Transverse colon (tissue), 3 donors: ENCODE measurements at regions not wholly inside any gene's neighbourhood (a gene's known extent, or its start where the extent isn't known, plus 50 kb on each side); places are given as distances from the start of the nearest gene placed in this dataset.

Experiments used
- CTCF ChIP-seq, 5 experiments: fragments of 200-600 bp in 3 of 5; fragments of 450-650 bp in 2 of 5; sonication (generic) in 3 of 5; IDR thresholded peaks; 1 replicate in 2 of 5; 2 replicates in 3 of 5; pipeline ENCODE4 v1.5.1; 2016 to 2017; ENCODE audit warnings: antibody characterized with exemption in 5 of 5, inconsistent platforms in 3 of 5, mild to moderate bottlenecking in 2 of 5, moderate library complexity in 1 of 5
- EP300 ChIP-seq: sonication (generic); formaldehyde crosslinking; IDR thresholded peaks from one replicate; pipeline ENCODE4 v1.6.1; 2017; ENCODE audit warnings: antibody characterized with exemption, low read depth

- TF ChIP-seq CTCF (IDR thresholded peaks at IDR 0.05), result no peak
- no peak for TF ChIP-seq EP300
Observed at GRCh38 chr5:136722581-136722980, 357.2 kb upstream of the TRPC7 start.
